K562 (cell line): ENCODE measurements at regions not wholly inside any gene's neighbourhood (a gene's known extent, or its start where the extent isn't known, plus 50 kb on each side); places are given as distances from the start of the nearest gene placed in this dataset.

Source experiments
- ATAC-seq: fragments of 200-7000 bp; cut with Tn5 transposase; 3 replicates; pipeline ENCODE4 v1.9.1; 2020; ENCODE audit warnings: moderate library complexity
- BruUV-seq: library from RNA; stranded (reverse); fragments of 400-500 nt; replicated peaks from 2 replicates; lab custom pipeline; 2021; lab: Mats Ljungman, UMichigan
- CTCF ChIA-PET: fragments of 300-600 bp; formaldehyde crosslinking; extraction: SDS; loops from one replicate; lab custom pipeline; 2021; ENCODE audit warnings: low intra/inter-chr PET ratio; lab: Yijun Ruan, JAX
- POLR2A ChIA-PET: fragments of 300-600, 350-650 bp; sonication (Branson Sonifier 250); formaldehyde crosslinking; extraction: SDS; loops from one replicate; lab custom pipeline; 2021; ENCODE audit warnings: antibody characterized with exemption, inconsistent platforms; lab: Yijun Ruan, JAX
- DNase-seq, 4 experiments: peaks; one replicate each; pipeline versions ENCODE4 v3.0.0 to v3.0.0-alpha.2; 2011 to 2018; ENCODE audit warnings: low spot score in 3 of 4, mixed read lengths in 3 of 4; ENCODE audit errors: extremely low read depth in 1 of 4
- FAIRE-seq: peaks from 2 replicates; lab custom pipeline; 2011; peaks lifted over from hg19 to GRCh38; lab: Jason Lieb, UNC
- H2AFZ ChIP-seq: 2 replicates; pipeline ENCODE4 v1.6.0; 2011; ENCODE audit warnings: low read depth, low read length, control low read depth, inconsistent platforms
- H3K27ac ChIP-seq: fragments of 200-600 bp; 3 replicates; pipeline ENCODE4 v1.8.0; 2011; ENCODE audit warnings: low read depth, mild to moderate bottlenecking, control low read depth, inconsistent platforms, low read length, moderate library complexity, mixed read lengths; ENCODE audit errors: extremely low read depth
- H3K27me3 ChIP-seq, 2 experiments: fragments of 300-600 bp in 1 of 2; 2 replicates in 1 of 2; 3 replicates in 1 of 2; pipeline versions ENCODE4 v1.6.0 to v1.8.0; 2011; ENCODE audit warnings: inconsistent platforms in 2 of 2, low read length in 2 of 2, mild to moderate bottlenecking in 1 of 2, mixed read lengths in 1 of 2, moderate library complexity in 1 of 2; ENCODE audit not compliant: control insufficient read depth in 2 of 2, insufficient read depth in 2 of 2
- H3K36me3 ChIP-seq: fragments of 300-600 bp; 3 replicates; pipeline ENCODE4 v1.8.0; 2011; ENCODE audit warnings: mild to moderate bottlenecking, low read length, inconsistent platforms; ENCODE audit not compliant: control insufficient read depth, insufficient read depth
- H3K4me1 ChIP-seq, 2 experiments: fragments of 200-600 bp in 1 of 2; replicated peaks in 1 of 2; 2 replicates in 1 of 2; 3 replicates in 1 of 2; pipeline versions ENCODE4 v1.5.1 to v1.8.0; 2011; ENCODE audit warnings: inconsistent platforms in 2 of 2, low read length in 2 of 2, mild to moderate bottlenecking in 1 of 2, mixed read lengths in 1 of 2, moderate library complexity in 1 of 2; ENCODE audit not compliant: control insufficient read depth in 2 of 2, insufficient read depth in 2 of 2
- H3K4me2 ChIP-seq: 2 replicates; pipeline ENCODE4 v1.6.1; 2011; ENCODE audit warnings: low read length, control low read depth, inconsistent platforms, mixed read lengths; ENCODE audit not compliant: insufficient read depth
- H3K4me3 ChIP-seq: fragments of 200-600 bp; sonication (generic), shearing (Covaris generic); 2 replicates; pipeline ENCODE4 v1.5.1; 2016; ENCODE audit warnings: control low read depth, inconsistent platforms
- H3K79me2 ChIP-seq: fragments of 200-600 bp; 3 replicates; pipeline ENCODE4 v1.8.0; 2011; ENCODE audit warnings: low read length, inconsistent platforms; ENCODE audit not compliant: control insufficient read depth, insufficient read depth
- H3K9ac ChIP-seq, 2 experiments: 2 replicates each; pipeline versions ENCODE4 v1.6.0 to v1.6.1; 2011; ENCODE audit warnings: low read depth in 2 of 2, low read length in 2 of 2, control low read depth in 1 of 2, inconsistent platforms in 1 of 2, mild to moderate bottlenecking in 1 of 2, mixed read lengths in 1 of 2; ENCODE audit not compliant: insufficient read depth in 1 of 2
- H3K9me1 ChIP-seq: one replicate; pipeline ENCODE4 v1.6.0; 2011; ENCODE audit warnings: inconsistent platforms, mild to moderate bottlenecking, low read length, moderate library complexity; ENCODE audit not compliant: control insufficient read depth, insufficient read depth
- H3K9me3 ChIP-seq: replicated peaks from 2 replicates; pipeline ENCODE4 v1.5.1; 2011; ENCODE audit warnings: low read depth, low read length, inconsistent platforms; ENCODE audit not compliant: control insufficient read depth, insufficient read depth
- H4K20me1 ChIP-seq: replicated peaks from 2 replicates; pipeline ENCODE4 v1.6.1; 2011; ENCODE audit warnings: low read length, inconsistent platforms, mixed read lengths; ENCODE audit not compliant: control insufficient read depth, insufficient read depth
- BCL6 ChIP-seq: fragments of 250-450 bp; sonication (Bioruptor Pico); IDR thresholded peaks from 2 replicates; pipeline ENCODE4 v1.4.0; 2020
- CBX8 ChIP-seq: fragments of 200-600 bp; sonication (generic); IDR thresholded peaks from 2 replicates; pipeline ENCODE4 v1.6.1; 2012; ENCODE audit warnings: borderline replicate concordance, mixed run types, low read depth, mild to moderate bottlenecking, moderate library complexity, mixed read lengths, low read length, control low read depth, inconsistent platforms; ENCODE audit not compliant: poor library complexity, severe bottlenecking; ENCODE audit errors: extremely low read depth
- CHD4 ChIP-seq: fragments of 200-600 bp; sonication (generic); IDR thresholded peaks from 3 replicates; pipeline ENCODE4 v1.6.1; 2012; ENCODE audit warnings: low read depth, mild to moderate bottlenecking, mixed read lengths, low read length, inconsistent platforms; ENCODE audit not compliant: insufficient read depth, insufficient replicate concordance, poor library complexity, severe bottlenecking
- FOXJ3 ChIP-seq: sonication (generic); formaldehyde crosslinking; IDR thresholded peaks from 2 replicates; pipeline ENCODE4 v1.4.0; 2020; ENCODE audit warnings: mild to moderate bottlenecking, missing genetic modification reagents
- FOXK1 ChIP-seq: sonication (generic); formaldehyde crosslinking; IDR thresholded peaks from 2 replicates; pipeline ENCODE4 v1.8.0; 2022; ENCODE audit warnings: missing genetic modification reagents, mild to moderate bottlenecking, borderline replicate concordance
- KDM2B ChIP-seq: fragments of 250-450 bp; sonication (Bioruptor Pico); IDR thresholded peaks from 2 replicates; pipeline ENCODE4 v1.8.0; 2021; ENCODE audit warnings: mild to moderate bottlenecking, moderate library complexity
- NEUROD1 ChIP-seq: fragments of 150-350 bp; IDR thresholded peaks from 2 replicates; pipeline ENCODE4 v1.6.1; 2014; ENCODE audit warnings: borderline replicate concordance, low read length, low read depth; ENCODE audit not compliant: partially characterized antibody
- RHOXF2B ChIP-seq: fragments of 250-450 bp; sonication (Bioruptor Pico); conservative IDR thresholded peaks from 2 replicates; pipeline ENCODE4 v1.5.1; 2021
- SAFB2 ChIP-seq: fragments of 200-400 bp; formaldehyde crosslinking; IDR thresholded peaks from 2 replicates; pipeline ENCODE4 v1.6.1; 2018; ENCODE audit warnings: borderline replicate concordance, low read length, low read depth, moderate library complexity; ENCODE audit not compliant: severe bottlenecking
- SRSF9 ChIP-seq: fragments of 200-400 bp; formaldehyde crosslinking; IDR thresholded peaks from 2 replicates; pipeline ENCODE4 v1.6.1; 2017; ENCODE audit warnings: low read depth, low read length, borderline replicate concordance
- SUPT5H ChIP-seq: fragments of 450-650 bp; IDR thresholded peaks from 2 replicates; pipeline ENCODE4 v1.6.1; 2016
- TEAD2 ChIP-seq: fragments of 450-650 bp; IDR thresholded peaks from 2 replicates; pipeline ENCODE4 v1.6.1; 2016; ENCODE audit warnings: missing genetic modification characterization, control low read depth, missing compliant biosample characterization
- U2AF1 ChIP-seq: fragments of 200-400 bp; formaldehyde crosslinking; optimal IDR thresholded peaks from 2 replicates; pipeline ENCODE3; 2017; ENCODE audit warnings: mild to moderate bottlenecking, low read depth, low read length, moderate library complexity
- ZNF140 ChIP-seq: fragments of 250-450 bp; sonication (Bioruptor Pico); IDR thresholded peaks from 2 replicates; pipeline ENCODE4 v1.8.0; 2021; ENCODE audit warnings: moderate library complexity, mild to moderate bottlenecking, inconsistent platforms
- ZNF197 ChIP-seq: fragments of 200-800 bp; sonication (Bioruptor generic); IDR thresholded peaks from 2 replicates; pipeline ENCODE4 v1.6.1; 2016; ENCODE audit warnings: low read depth, missing genetic modification characterization, missing compliant biosample characterization
- ZNF436 ChIP-seq: fragments of 250-450, 450-650 bp; sonication (Bioruptor Pico); formaldehyde crosslinking; IDR thresholded peaks from 2 replicates; pipeline ENCODE4 v1.7.0; 2020; ENCODE audit warnings: mild to moderate bottlenecking
- WGBS: fragments of 100-300 bp; shearing (Covaris generic); methylation state at CpG from one replicate; pipeline ENCODE4 v1.1.6; 2016; ENCODE audit warnings: low coverage, mixed read lengths; ENCODE audit not compliant: insufficient coverage; ENCODE audit errors: missing lambda C conversion rate; 5-methylcytosine and 5-hydroxymethylcytosine counted together
- in situ Hi-C: fragments of 300-500 bp; cut with MboI; formaldehyde crosslinking; loops from 4 replicates; pipeline ENCODE4 v1.15.0; 2018; ENCODE audit warnings: inconsistent platforms, mixed read lengths
- intact Hi-C: fragments of 100-400 bp; cut with micrococcal nuclease; formaldehyde crosslinking; loops from 2 replicates; pipeline ENCODE4 v1.14.2; 2022
- TF ChIP-seq, protein P1 (sequence below): sonication (generic); formaldehyde crosslinking; IDR thresholded peaks from 2 replicates; pipeline ENCODE4 v1.8.0; 2022; ENCODE audit warnings: mild to moderate bottlenecking, low read depth, missing genetic modification reagents

DNA sequence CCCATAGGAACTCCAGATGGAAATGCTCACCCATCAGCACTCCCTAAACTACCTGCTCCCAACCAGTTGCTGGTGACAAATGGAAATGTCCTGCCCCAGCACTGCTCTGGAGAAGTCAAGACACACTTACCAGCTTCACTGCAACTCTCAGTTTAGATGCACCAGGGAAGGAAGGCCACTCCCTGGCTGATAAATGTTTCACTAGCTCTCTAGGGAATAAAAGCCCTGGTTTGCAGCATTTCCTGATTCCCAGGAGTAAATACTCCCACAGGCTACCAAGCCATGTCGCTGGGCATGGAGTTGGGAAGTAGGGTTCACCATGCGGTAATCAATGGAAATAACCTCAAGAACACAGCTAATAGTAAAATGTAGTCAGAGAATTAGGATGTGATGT lies 112.0 kb upstream of the NEO1 start:
- FAIRE-seq (no peak), ATAC-seq (no peak)
- in situ Hi-C loops, result no loop called here
- Histone ChIP-seq H2AFZ (no peak overlapping the region), H3K9me3 (no peaks in the 10 kb centered on the region), H3K79me2 (no peaks in the 10 kb centered on the region), H3K27me3 (peaks cover 0 to 16% of the 10 kb centered on the region in 2 experiments; a peak in 1 of 5 replicates), H3K9ac (no peak overlapping the region)
- TF ChIP-seq U2AF1 (no peak), SAFB2 (no peak), FOXJ3 (no peak), RHOXF2B (no peak), CBX8 (no peak), SRSF9 (no peak), ZNF436 (CRISPR knock-in tag) (no peak), KDM2B (no peak), ZNF197 (CRISPR knock-in tag) (no peak), BCL6 (no peak), CHD4 (no peak), SUPT5H (no peak), ZNF140 (CRISPR knock-in tag) (no peak), TEAD2 (tag) (no peak), FOXK1 (no peak), NEUROD1 (no peak)
- TF ChIP-seq, protein P1, sequence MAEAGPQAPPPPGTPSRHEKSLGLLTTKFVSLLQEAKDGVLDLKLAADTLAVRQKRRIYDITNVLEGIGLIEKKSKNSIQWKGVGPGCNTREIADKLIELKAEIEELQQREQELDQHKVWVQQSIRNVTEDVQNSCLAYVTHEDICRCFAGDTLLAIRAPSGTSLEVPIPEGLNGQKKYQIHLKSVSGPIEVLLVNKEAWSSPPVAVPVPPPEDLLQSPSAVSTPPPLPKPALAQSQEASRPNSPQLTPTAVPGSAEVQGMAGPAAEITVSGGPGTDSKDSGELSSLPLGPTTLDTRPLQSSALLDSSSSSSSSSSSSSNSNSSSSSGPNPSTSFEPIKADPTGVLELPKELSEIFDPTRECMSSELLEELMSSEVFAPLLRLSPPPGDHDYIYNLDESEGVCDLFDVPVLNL, result no peak
- TF ChIP-seq, all 486 proteins: peak for 0
- no peaks in the 10 kb centered on the region for H3K9me1 ChIP-seq
- no peaks in the 10 kb centered on the region for H3K4me1 ChIP-seq
- POLR2A ChIA-PET, result interaction anchor here (0.9 to 1.2 kb wide), 2 partner anchors 21 to 103 kb away, joined by 3 read pairs; no protein-coding TSS in a partner anchor
- H3K36me3 ChIP-seq, result no peaks in the 10 kb centered on the region
- no TSS peak for BruUV-seq
- 0% methylated on average over 2 of the region's 2 CpGs for WGBS
- H3K4me3 ChIP-seq, result no peak overlapping the region
- no peaks in the 10 kb centered on the region for H4K20me1 ChIP-seq
- intact Hi-C loops, result no loop called here
- H3K4me2 ChIP-seq, result no peak overlapping the region
- CTCF ChIA-PET, result no interaction called here
- no peak overlapping the region for H3K27ac ChIP-seq
- DNase-seq, result no peak
